Brain pericyte (primary cell): ENCODE measurements at regions not wholly inside any gene's neighbourhood (a gene's known extent, or its start where the extent isn't known, plus 50 kb on each side); places are given as distances from the start of the nearest gene placed in this dataset.
"Not testable (repeated sequence)": the region's sequence is repeated elsewhere in the genome, so short reads cannot be mapped to it uniquely, and the experiment has no call there.

ENCODE experiments used
- DNase-seq: peaks from one replicate; pipeline ENCODE4 v3.0.0-alpha.2; 2012; ENCODE audit warnings: low read depth, low spot score

- DNase-seq = no peak
Observed at GRCh38 chr3:70640481-70640880, 328.0 kb upstream of the MDFIC2 start.

- no peak for DNase-seq
Observed at GRCh38 chr3:70635301-70635700, 322.9 kb upstream of the MDFIC2 start.

GRCh38 chr3:70631716-70632307 lies 319.4 kb upstream of the MDFIC2 start:
- no peak for DNase-seq

- no peak for DNase-seq
Observed at GRCh38 chr3:70621451-70621850, 309.0 kb upstream of the MDFIC2 start.

- no peak for DNase-seq
Observed at GRCh38 chr3:70620956-70621355, 308.5 kb upstream of the MDFIC2 start.

- DNase-seq = no peak
Observed at GRCh38 chr3:70620367-70620766, 307.9 kb upstream of the MDFIC2 start.

- no peak for DNase-seq
Observed at GRCh38 chr3:70618151-70618550, 305.7 kb upstream of the MDFIC2 start.

GRCh38 chr3:70617349-70617748 lies 304.9 kb upstream of the MDFIC2 start:
- not testable (repeated sequence) for DNase-seq

- peak; percentile 3 for DNase-seq
Observed at GRCh38 chr3:70615286-70615685, 302.8 kb upstream of the MDFIC2 start.

- no peak for DNase-seq
Observed at GRCh38 chr3:70614111-70614510, 301.7 kb upstream of the MDFIC2 start.

GRCh38 chr3:70612920-70613319 lies 300.5 kb upstream of the MDFIC2 start:
- DNase-seq = no peak

- not testable (repeated sequence) for DNase-seq
Observed at GRCh38 chr3:70611667-70612277, 299.3 kb upstream of the MDFIC2 start.

GRCh38 chr3:70608434-70608833 lies 296.0 kb upstream of the MDFIC2 start:
- no peak for DNase-seq

- DNase-seq = no peak
Observed at GRCh38 chr3:70607469-70607868, 295.0 kb upstream of the MDFIC2 start.

GRCh38 chr3:70606018-70606417 lies 293.6 kb upstream of the MDFIC2 start:
- no peak for DNase-seq

GRCh38 chr3:70603103-70603502 lies 290.7 kb upstream of the MDFIC2 start:
- DNase-seq = no peak

- no peak for DNase-seq
Observed at GRCh38 chr3:70597312-70597711, 284.9 kb upstream of the MDFIC2 start.

GRCh38 chr3:70583682-70584081 lies 271.2 kb upstream of the MDFIC2 start:
- no peak for DNase-seq

- no peak for DNase-seq
Observed at GRCh38 chr3:70582803-70583202, 270.4 kb upstream of the MDFIC2 start.

- DNase-seq = no peak
Observed at GRCh38 chr3:70580021-70580420, 267.6 kb upstream of the MDFIC2 start.

- DNase-seq = no peak
Observed at GRCh38 chr3:70571696-70572095, 259.3 kb upstream of the MDFIC2 start.

- DNase-seq = no peak
Observed at GRCh38 chr3:70570584-70570983, 258.1 kb upstream of the MDFIC2 start.

- DNase-seq = no peak
Observed at GRCh38 chr3:70568626-70569025, 256.2 kb upstream of the MDFIC2 start.

- no peak for DNase-seq
Observed at GRCh38 chr3:70565861-70566260, 253.4 kb upstream of the MDFIC2 start.
